Keratinocyte (primary cell): ENCODE measurements at regions not wholly inside any gene's neighbourhood (a gene's known extent, or its start where the extent isn't known, plus 50 kb on each side); places are given as distances from the start of the nearest gene placed in this dataset.

Source experiments
- CTCF ChIP-seq, 3 experiments: IDR thresholded peaks in 1 of 3; conservative IDR thresholded peaks in 1 of 3; optimal IDR thresholded peaks in 1 of 3; 2 replicates in 2 of 3; 3 replicates in 1 of 3; pipeline versions ENCODE3 to v1.5.1; 2011; ENCODE audit warnings: low read length in 3 of 3, mild to moderate bottlenecking in 3 of 3, moderate library complexity in 2 of 3, control low read depth in 1 of 3, inconsistent platforms in 1 of 3; ENCODE audit not compliant: insufficient read depth in 2 of 3; ENCODE audit errors: extremely low read depth in 1 of 3
- EZH2 ChIP-seq: IDR thresholded peaks from one replicate; pipeline ENCODE4 v1.6.1; 2012; ENCODE audit warnings: inconsistent platforms, mild to moderate bottlenecking, low read length, moderate library complexity

- no peak for TF ChIP-seq CTCF (optimal IDR thresholded peaks at IDR 0.05 in 1 of 3, IDR thresholded peaks at IDR 0.05 in 1 of 3, conservative IDR thresholded peaks at IDR 0.05 in 1 of 3; ENCODE audit: extremely low read depth in 1 of 3, insufficient read depth in 2 of 3, low read length in 3 of 3)
- TF ChIP-seq EZH2 = no peak
Observed at GRCh38 chr10:111425459-111425858, 348.6 kb downstream of the ADRA2A start.
